Tibial artery (tissue), 4 donors: ENCODE measurements at regions not wholly inside any gene's neighbourhood (a gene's known extent, or its start where the extent isn't known, plus 50 kb on each side); places are given as distances from the start of the nearest gene placed in this dataset.

Experiments used
- DNase-seq, 2 donors: peaks; one replicate each; pipeline ENCODE4 v3.0.0-alpha.2; 2019
- H3K27ac ChIP-seq, 2 donors: fragments of 200-600 bp; sonication (generic) in 1 of 2; 1 replicate in 1 of 2; 2 replicates in 1 of 2; pipeline ENCODE4 v1.5.1; 2018 to 2019; ENCODE audit warnings: mild to moderate bottlenecking in 1 of 2
- H3K27me3 ChIP-seq, 2 donors: fragments of 200-600 bp; sonication (generic) in 1 of 2; one replicate each; pipeline versions ENCODE4 v1.5.1 to v1.6.0; 2016 to 2019
- H3K36me3 ChIP-seq, 3 donors: fragments of 200-600 bp; sonication (generic) in 2 of 3; one replicate each; pipeline ENCODE4 v1.5.1; 2016 to 2019; ENCODE audit warnings: mild to moderate bottlenecking in 2 of 3
- H3K4me1 ChIP-seq, 4 donors: fragments of 200-600 bp; sonication (generic) in 2 of 4; 1 replicate in 3 of 4; 2 replicates in 1 of 4; pipeline ENCODE4 v1.5.1; 2016 to 2019
- H3K4me3 ChIP-seq, 2 donors: fragments of 200-600 bp; sonication (generic) in 1 of 2; 1 replicate in 1 of 2; 2 replicates in 1 of 2; pipeline ENCODE4 v1.5.1; 2018 to 2019; ENCODE audit warnings: mild to moderate bottlenecking in 2 of 2
- H3K9me3 ChIP-seq, 3 donors: fragments of 200-600 bp; sonication (generic) in 1 of 3; one replicate each; pipeline ENCODE4 v1.5.1; 2016 to 2019
- intact Hi-C: fragments of 100-400 bp; cut with DNase I; formaldehyde crosslinking; loops from one replicate; pipeline ENCODE4 v1.15.0; 2023; ENCODE audit warnings: low total_unique reads
- TF ChIP-seq, protein P1 (sequence below), 2 experiments: fragments of 200-600 bp in 1 of 2; fragments of 450-650 bp in 1 of 2; IDR thresholded peaks; one replicate each; pipeline ENCODE4 v1.5.1; 2017 to 2019; ENCODE audit warnings: antibody characterized with exemption in 2 of 2, mild to moderate bottlenecking in 1 of 2, moderate library complexity in 1 of 2

DNA sequence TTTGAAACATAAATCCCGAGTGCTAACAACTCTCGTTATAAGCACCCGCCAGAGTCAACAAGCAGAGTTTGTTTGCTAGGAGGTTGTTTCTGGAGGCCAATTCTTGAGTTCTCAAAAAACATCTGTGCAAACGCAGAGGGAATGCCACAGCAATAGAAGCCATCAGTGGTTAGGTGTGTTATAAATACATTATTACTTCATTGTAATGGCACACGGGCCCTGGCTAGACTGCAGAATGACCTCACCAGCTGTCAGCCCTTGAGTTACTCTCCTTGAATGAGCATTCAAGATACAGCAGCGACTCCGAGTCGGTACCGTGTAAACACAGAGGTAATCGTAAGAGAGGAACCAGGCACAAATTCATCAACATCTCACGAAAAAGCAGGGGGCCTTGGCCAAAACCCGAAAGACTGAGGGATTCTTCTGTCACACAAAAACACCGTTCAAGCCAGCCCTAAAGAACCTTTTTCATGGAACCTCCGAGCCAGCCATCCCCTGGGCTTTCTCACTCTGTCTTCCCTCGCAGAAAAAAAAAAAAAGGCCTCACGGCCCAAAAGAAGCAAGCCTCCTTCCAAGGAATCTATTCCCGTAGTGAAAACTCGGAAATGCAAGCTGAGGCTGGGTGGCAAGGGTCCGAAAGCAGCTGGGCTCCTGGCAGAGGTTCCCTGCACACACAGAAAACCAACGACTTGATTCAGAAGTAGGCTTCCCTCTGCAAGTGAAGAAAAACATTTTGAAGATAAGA lies 133.7 kb upstream of the MEIS1 start:
- intact Hi-C loops: no loop called here
- H3K27me3 ChIP-seq: no peaks in the 10 kb centered on the region
- peak; percentile 28 to 71 for DNase-seq
- peak overlapping the region; percentile 32 to 49 for H3K4me3 ChIP-seq
- TF ChIP-seq, protein P1, sequence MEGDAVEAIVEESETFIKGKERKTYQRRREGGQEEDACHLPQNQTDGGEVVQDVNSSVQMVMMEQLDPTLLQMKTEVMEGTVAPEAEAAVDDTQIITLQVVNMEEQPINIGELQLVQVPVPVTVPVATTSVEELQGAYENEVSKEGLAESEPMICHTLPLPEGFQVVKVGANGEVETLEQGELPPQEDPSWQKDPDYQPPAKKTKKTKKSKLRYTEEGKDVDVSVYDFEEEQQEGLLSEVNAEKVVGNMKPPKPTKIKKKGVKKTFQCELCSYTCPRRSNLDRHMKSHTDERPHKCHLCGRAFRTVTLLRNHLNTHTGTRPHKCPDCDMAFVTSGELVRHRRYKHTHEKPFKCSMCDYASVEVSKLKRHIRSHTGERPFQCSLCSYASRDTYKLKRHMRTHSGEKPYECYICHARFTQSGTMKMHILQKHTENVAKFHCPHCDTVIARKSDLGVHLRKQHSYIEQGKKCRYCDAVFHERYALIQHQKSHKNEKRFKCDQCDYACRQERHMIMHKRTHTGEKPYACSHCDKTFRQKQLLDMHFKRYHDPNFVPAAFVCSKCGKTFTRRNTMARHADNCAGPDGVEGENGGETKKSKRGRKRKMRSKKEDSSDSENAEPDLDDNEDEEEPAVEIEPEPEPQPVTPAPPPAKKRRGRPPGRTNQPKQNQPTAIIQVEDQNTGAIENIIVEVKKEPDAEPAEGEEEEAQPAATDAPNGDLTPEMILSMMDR (IDR thresholded peaks at IDR 0.05): no peak
- peak overlapping the region; percentile 60 to 79 for H3K27ac ChIP-seq
- H3K36me3 ChIP-seq: no peaks in the 10 kb centered on the region
- peaks cover 0 to 31% (median 7%) of the 10 kb centered on the region in 4 donors for H3K4me1 ChIP-seq
- no peaks in the 10 kb centered on the region for H3K9me3 ChIP-seq

DNA sequence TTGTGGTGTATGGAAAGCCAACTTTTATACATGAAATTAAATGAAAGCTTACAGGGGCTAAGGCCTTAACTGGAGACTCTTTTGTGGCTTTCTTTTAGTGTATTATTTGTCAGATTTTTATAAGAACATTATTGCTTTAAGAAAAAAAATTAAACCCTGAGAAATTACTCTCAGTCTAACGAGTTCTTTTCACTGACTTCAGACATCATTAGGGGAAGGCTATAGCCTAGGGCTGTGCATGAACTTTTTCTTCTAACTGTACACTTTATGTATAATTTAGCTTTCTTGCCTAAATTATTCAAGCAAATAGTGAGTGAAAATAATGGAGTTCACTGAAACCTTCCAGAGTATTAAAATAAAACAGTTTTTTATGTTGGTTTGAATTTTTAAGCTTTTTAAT lies 151.1 kb upstream of the MEIS1 start:
- TF ChIP-seq, protein P1 (IDR thresholded peaks at IDR 0.05): no peak
- DNase-seq: no peak
- no peak overlapping the region for H3K4me3 ChIP-seq
- no peaks in the 10 kb centered on the region for H3K27me3 ChIP-seq
- H3K27ac ChIP-seq: no peak overlapping the region
- no peaks in the 10 kb centered on the region for H3K36me3 ChIP-seq
- H3K9me3 ChIP-seq: no peaks in the 10 kb centered on the region
- no peaks in the 10 kb centered on the region for H3K4me1 ChIP-seq
- intact Hi-C loops: no loop called here

DNA sequence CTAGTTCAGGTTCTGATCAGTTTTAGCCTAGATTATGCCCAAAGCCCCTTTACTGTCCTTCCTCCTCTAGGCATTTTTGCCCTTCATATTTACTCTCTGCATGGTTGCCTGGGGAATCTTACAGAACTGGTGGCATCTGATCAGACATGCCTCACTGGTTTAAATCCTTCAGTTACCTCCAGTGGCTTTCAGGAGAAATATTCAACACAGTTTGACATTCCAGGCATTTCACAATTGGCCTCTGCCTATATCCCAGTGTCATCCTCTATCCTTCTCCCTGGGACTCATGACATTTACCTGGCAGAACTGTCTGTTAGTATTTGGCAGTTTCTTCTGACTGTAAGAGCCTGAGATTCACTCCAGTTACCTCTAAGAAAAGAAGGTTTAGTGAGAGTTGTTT lies 152.9 kb upstream of the MEIS1 start:
- H3K27ac ChIP-seq: no peak overlapping the region
- H3K27me3 ChIP-seq: no peaks in the 10 kb centered on the region
- intact Hi-C loops: no loop called here
- no peak for DNase-seq
- no peaks in the 10 kb centered on the region for H3K4me1 ChIP-seq
- H3K4me3 ChIP-seq: no peak overlapping the region
- no peaks in the 10 kb centered on the region for H3K36me3 ChIP-seq
- no peaks in the 10 kb centered on the region for H3K9me3 ChIP-seq
- TF ChIP-seq, protein P1 (IDR thresholded peaks at IDR 0.05): no peak

DNA sequence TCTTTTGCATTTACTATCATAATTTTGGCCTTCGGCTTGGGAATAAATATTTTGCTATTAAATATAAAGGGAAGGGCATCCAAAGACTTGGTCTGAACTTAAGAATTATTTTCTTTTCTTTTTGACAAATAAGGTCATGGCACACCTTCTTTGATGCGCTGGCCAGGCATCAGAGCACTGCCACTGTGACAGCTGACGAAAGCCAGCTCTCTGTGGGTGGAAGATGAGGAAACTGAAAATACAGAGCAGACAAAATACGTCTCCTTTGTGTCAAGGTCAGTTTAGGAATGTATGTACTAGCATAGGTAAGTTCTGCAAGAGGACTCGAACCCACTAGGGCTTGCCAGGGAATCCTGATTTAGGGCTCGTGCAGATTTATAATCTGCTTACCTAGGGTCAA lies 155.9 kb upstream of the MEIS1 start:
- TF ChIP-seq, protein P1 (IDR thresholded peaks at IDR 0.05): no peak
- intact Hi-C loops: no loop called here
- no peak overlapping the region for H3K4me3 ChIP-seq
- no peaks in the 10 kb centered on the region for H3K36me3 ChIP-seq
- H3K9me3 ChIP-seq: no peaks in the 10 kb centered on the region
- DNase-seq: no peak
- H3K27ac ChIP-seq: no peak overlapping the region
- no peaks in the 10 kb centered on the region for H3K4me1 ChIP-seq
- no peaks in the 10 kb centered on the region for H3K27me3 ChIP-seq

DNA sequence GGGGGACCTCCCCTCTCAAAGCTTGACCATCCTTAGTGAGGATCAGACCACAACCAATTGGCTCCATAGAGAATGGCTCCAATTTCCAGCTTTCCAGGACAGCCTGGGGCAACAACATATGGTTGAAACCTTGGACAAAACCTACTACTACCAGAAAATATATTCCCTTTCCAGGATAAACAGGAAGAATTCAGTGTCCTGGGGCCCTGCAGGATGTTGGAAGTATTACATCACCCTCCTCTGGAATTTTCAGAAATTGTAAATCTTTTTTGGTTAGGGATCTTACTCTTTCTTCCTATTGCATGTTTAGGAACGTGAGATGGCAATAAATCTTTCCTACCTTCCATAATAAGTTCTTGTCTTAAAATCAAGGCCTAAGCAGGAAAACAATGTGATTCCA lies 158.9 kb upstream of the MEIS1 start:
- Histone ChIP-seq H3K4me1 (no peaks in the 10 kb centered on the region), H3K36me3 (no peaks in the 10 kb centered on the region), H3K27ac (no peak overlapping the region), H3K27me3 (no peaks in the 10 kb centered on the region), H3K4me3 (no peak overlapping the region), H3K9me3 (no peaks in the 10 kb centered on the region)
- no peak for DNase-seq
- intact Hi-C loops: no loop called here
- TF ChIP-seq, protein P1 (IDR thresholded peaks at IDR 0.05): no peak
